ENCODE measurements at regions not wholly inside any gene's neighbourhood (a gene's known extent, or its start where the extent isn't known, plus 50 kb on each side); places are given as distances from the start of the nearest gene placed in this dataset.

- TF ChIP-seq ZBTB39 (CRISPR knock-in tag; IDR thresholded peaks at IDR 0.05) (no peak), ZNF382 (CRISPR knock-in tag; IDR thresholded peaks at IDR 0.05; ENCODE audit: borderline replicate concordance) (no peak), ZBTB43 (CRISPR knock-in tag; conservative IDR thresholded peaks at IDR 0.05) (no peak), YY1 (IDR thresholded peaks at IDR 0.05; ENCODE audit: insufficient read depth, insufficient replicate concordance, low read depth, low read length) (no peak), ZNF232 (CRISPR knock-in tag; IDR thresholded peaks at IDR 0.05; ENCODE audit: borderline replicate concordance) (no peak), IRF9 (CRISPR knock-in tag; IDR thresholded peaks at IDR 0.05; ENCODE audit: borderline replicate concordance) (no peak)
Measured at GRCh38 chr19:31641591-31641990, 292.4 kb upstream of the TSHZ3 start (continued).

- CTCF ChIA-PET (ENCODE audit: low intra/inter-chr PET ratio, low total read pairs) = no interaction called here
- ATAC-seq (no peak), FAIRE-seq (no peak), DNase-seq (ENCODE audit: low spot score) (no peak)
- intact Hi-C loops (cut with micrococcal nuclease; ENCODE audit: unreplicated experiment) = no loop called here
- no TSS peak for BruUV-seq (replicated peaks)
- Histone ChIP-seq H3K36me3 (replicated peaks in 1 of 2; ENCODE audit: control insufficient read depth in 1 of 2, insufficient read depth in 2 of 2, low read length in 2 of 2) (no peaks in the 10 kb centered on the region), H3K4me3 (replicated peaks in 1 of 3; ENCODE audit: insufficient read depth in 1 of 3, low read depth in 2 of 3, low read length in 3 of 3) (no peak overlapping the region), H3K4me2 (ENCODE audit: low read depth, low read length) (no peak overlapping the region), H3K27ac (ENCODE audit: extremely low read length, insufficient read depth, low read length) (no peak overlapping the region), H3K27me3 (ENCODE audit: control insufficient read depth in 1 of 2, insufficient read depth in 2 of 2, low read length in 2 of 2) (no peaks in the 10 kb centered on the region), H3K4me1 (ENCODE audit: insufficient read depth, low read length) (no peaks in the 10 kb centered on the region), H3K9me3 (ENCODE audit: low read length) (peaks cover 73% of the 10 kb centered on the region), H4K20me1 (ENCODE audit: insufficient read depth, low read length) (no peaks in the 10 kb centered on the region), H3K79me2 (ENCODE audit: insufficient read depth, low read length) (no peaks in the 10 kb centered on the region), H3K9ac (ENCODE audit: insufficient read depth, low read depth, low read length) (no peak overlapping the region), H2AFZ (ENCODE audit: low read length) (no peak overlapping the region)
- TF ChIP-seq PAXIP1 (CRISPR knock-in tag; conservative IDR thresholded peaks at IDR 0.05) = no peak
- no peak for TF ChIP-seq ZBTB39 (CRISPR knock-in tag; IDR thresholded peaks at IDR 0.05)
- no peak for TF ChIP-seq HDAC1 (CRISPR knock-in tag; IDR thresholded peaks at IDR 0.05)
- TF ChIP-seq ETV5 (CRISPR knock-in tag; IDR thresholded peaks at IDR 0.05; ENCODE audit: borderline replicate concordance) = no peak
- TF ChIP-seq KMT2A (CRISPR knock-in tag; IDR thresholded peaks at IDR 0.05) = no peak
- 3% methylated on average over 9 of the region's 9 CpGs for WGBS (ENCODE audit: low lambda C conversion rate)
- POLR2A ChIA-PET = no interaction called here
- in situ Hi-C loops (cut with HindIII; ENCODE audit: extremely low pct_ligation_motif_present, low pct_unique_long_range_greater_than_20kb) = no loop called here
Measured at GRCh38 chr19:31648347-31648746, 299.1 kb upstream of the TSHZ3 start.

All from HepG2 (cell line).